Gastroesophageal sphincter (tissue), 4 donors: ENCODE measurements at regions not wholly inside any gene's neighbourhood (a gene's known extent, or its start where the extent isn't known, plus 50 kb on each side); places are given as distances from the start of the nearest gene placed in this dataset.

ENCODE experiments used
- ATAC-seq: fragments of 150-250 bp; one replicate; pipeline ENCODE4 v1.9.1; 2016; ENCODE audit warnings: mild to moderate bottlenecking, moderate library complexity
- H3K27ac ChIP-seq, 4 donors: fragments of 200-600 bp; sonication (generic) in 3 of 4; 1 replicate in 3 of 4; 2 replicates in 1 of 4; pipeline ENCODE4 v1.5.1; 2016 to 2019
- H3K27me3 ChIP-seq: fragments of 200-600 bp; sonication (generic); one replicate; pipeline ENCODE4 v1.5.1; 2019
- H3K36me3 ChIP-seq, 2 donors: fragments of 200-600 bp; sonication (generic); one replicate each; pipeline ENCODE4 v1.5.1; 2019; ENCODE audit warnings: control low read depth in 1 of 2
- H3K4me1 ChIP-seq, 3 donors: fragments of 200-600 bp; sonication (generic); 1 replicate in 2 of 3; 2 replicates in 1 of 3; pipeline ENCODE4 v1.5.1; 2016 to 2019; ENCODE audit warnings: control low read depth in 2 of 3
- H3K4me3 ChIP-seq, 2 donors: fragments of 200-600 bp; sonication (generic); one replicate each; pipeline ENCODE4 v1.5.1; 2019; ENCODE audit warnings: mild to moderate bottlenecking in 1 of 2, moderate library complexity in 1 of 2
- H3K9me3 ChIP-seq, 3 donors: fragments of 200-600 bp; sonication (generic); one replicate each; pipeline ENCODE4 v1.5.1; 2017 to 2019; ENCODE audit warnings: control low read depth in 2 of 3
- CTCF ChIP-seq, 4 experiments: fragments of 200-600 bp in 2 of 4; fragments of 450-650 bp in 2 of 4; sonication (generic) in 1 of 4; IDR thresholded peaks; one replicate each; pipeline ENCODE4 v1.5.1; 2017 to 2019; ENCODE audit warnings: antibody characterized with exemption in 4 of 4, mild to moderate bottlenecking in 2 of 4, moderate library complexity in 2 of 4
- EP300 ChIP-seq: sonication (generic); formaldehyde crosslinking; IDR thresholded peaks from one replicate; pipeline ENCODE4 v1.6.1; 2017; ENCODE audit warnings: antibody characterized with exemption, mild to moderate bottlenecking
- POLR2A ChIP-seq, 2 donors: fragments of 450-650 bp; IDR thresholded peaks; one replicate each; pipeline ENCODE4 v1.6.1; 2017; ENCODE audit warnings: antibody characterized with exemption in 2 of 2, mild to moderate bottlenecking in 2 of 2, moderate library complexity in 1 of 2
- POLR2AphosphoS5 ChIP-seq: sonication (generic); formaldehyde crosslinking; IDR thresholded peaks from one replicate; pipeline ENCODE4 v1.6.1; 2017; ENCODE audit warnings: antibody characterized with exemption
- WGBS, 2 donors: methylation state at CpG; one replicate each; pipeline ENCODE4 v1.1.5; 2018; ENCODE audit warnings: low coverage in 1 of 2; 5-methylcytosine and 5-hydroxymethylcytosine counted together

GRCh38 chr15:66982816-66983215 is 82.6 kb upstream of the SMAD3 start:
- Histone ChIP-seq H3K4me1 (no peaks in the 10 kb centered on the region), H3K36me3 (no peaks in the 10 kb centered on the region), H3K27ac (no peak overlapping the region), H3K27me3 (no peaks in the 10 kb centered on the region), H3K9me3 (no peaks in the 10 kb centered on the region), H3K4me3 (no peak overlapping the region)
- no peak for ATAC-seq
- TF ChIP-seq POLR2A (IDR thresholded peaks at IDR 0.05) (no peak), EP300 (no peak), POLR2AphosphoS5 (no peak), CTCF (IDR thresholded peaks at IDR 0.05) (no peak)

GRCh38 chr15:66985653-66986052 is 79.7 kb upstream of the SMAD3 start:
- Histone ChIP-seq H3K4me3 (no peak overlapping the region), H3K27ac (no peak overlapping the region), H3K4me1 (no peaks in the 10 kb centered on the region), H3K9me3 (no peaks in the 10 kb centered on the region), H3K36me3 (no peaks in the 10 kb centered on the region), H3K27me3 (no peaks in the 10 kb centered on the region)
- ATAC-seq, result no peak
- WGBS, 2 donors, result 80 to 89% methylated on average over 4 to 5 of the region's 8 CpGs
- TF ChIP-seq POLR2AphosphoS5, result no peak
- TF ChIP-seq EP300, result no peak
- TF ChIP-seq POLR2A (IDR thresholded peaks at IDR 0.05), result no peak
- TF ChIP-seq CTCF (IDR thresholded peaks at IDR 0.05), result no peak

- H3K27ac ChIP-seq, result no peak overlapping the region
- H3K36me3 ChIP-seq, result no peaks in the 10 kb centered on the region
- H3K4me3 ChIP-seq, result no peak overlapping the region
- no peaks in the 10 kb centered on the region for H3K4me1 ChIP-seq
- ATAC-seq, result no peak
- no peak for TF ChIP-seq POLR2AphosphoS5
- TF ChIP-seq CTCF (IDR thresholded peaks at IDR 0.05), result no peak
- TF ChIP-seq EP300, result no peak
- TF ChIP-seq POLR2A (IDR thresholded peaks at IDR 0.05), result no peak
- WGBS, 2 donors, result 75% methylated on average over 2 of the region's 7 CpGs; no CpG with 5 or more reads in 1 of the 2 donors
- no peaks in the 10 kb centered on the region for H3K27me3 ChIP-seq
- no peaks in the 10 kb centered on the region for H3K9me3 ChIP-seq
These were observed 78.5 kb upstream of the SMAD3 start for GRCh38 chr15:66986951-66987350.

- Histone ChIP-seq H3K4me3 (no peak overlapping the region), H3K36me3 (no peaks in the 10 kb centered on the region), H3K4me1 (no peaks in the 10 kb centered on the region), H3K27ac (no peak overlapping the region), H3K9me3 (no peaks in the 10 kb centered on the region), H3K27me3 (no peaks in the 10 kb centered on the region)
- no peak for ATAC-seq
- no peak for TF ChIP-seq CTCF (IDR thresholded peaks at IDR 0.05)
- TF ChIP-seq EP300, result no peak
- no peak for TF ChIP-seq POLR2AphosphoS5
- no peak for TF ChIP-seq POLR2A (IDR thresholded peaks at IDR 0.05)
- WGBS, 2 donors, result 63 to 71% methylated on average over 1 to 2 of the region's 2 CpGs
These were observed 72.3 kb upstream of the SMAD3 start for GRCh38 chr15:66993090-66993489.

GRCh38 chr15:66993874-66994696 is 71.3 kb upstream of the SMAD3 start:
- no peak for TF ChIP-seq CTCF (IDR thresholded peaks at IDR 0.05)
- no peak for TF ChIP-seq POLR2AphosphoS5
- no peak for TF ChIP-seq EP300
- no peak for TF ChIP-seq POLR2A (IDR thresholded peaks at IDR 0.05)
- no peaks in the 10 kb centered on the region for H3K36me3 ChIP-seq
- no peaks in the 10 kb centered on the region for H3K27me3 ChIP-seq
- H3K4me1 ChIP-seq, result no peaks in the 10 kb centered on the region
- H3K4me3 ChIP-seq, result no peak overlapping the region
- no peaks in the 10 kb centered on the region for H3K9me3 ChIP-seq
- no peak for ATAC-seq
- WGBS, 2 donors, result 74 to 76% methylated on average over 9 to 10 of the region's 12 CpGs
- H3K27ac ChIP-seq, result no peak overlapping the region
